Activated CD4-positive, alpha-beta T cell treated with anti-CD3 and anti-CD28 coated beads, Interleukin-2, amount 50 U/mL, for 16 hours (primary cell): ENCODE measurements at regions not wholly inside any gene's neighbourhood (a gene's known extent, or its start where the extent isn't known, plus 50 kb on each side); places are given as distances from the start of the nearest gene placed in this dataset.

Experiments
- DNase-seq: peaks from one replicate; pipeline ENCODE4 v3.0.0-alpha.2; 2020

DNA sequence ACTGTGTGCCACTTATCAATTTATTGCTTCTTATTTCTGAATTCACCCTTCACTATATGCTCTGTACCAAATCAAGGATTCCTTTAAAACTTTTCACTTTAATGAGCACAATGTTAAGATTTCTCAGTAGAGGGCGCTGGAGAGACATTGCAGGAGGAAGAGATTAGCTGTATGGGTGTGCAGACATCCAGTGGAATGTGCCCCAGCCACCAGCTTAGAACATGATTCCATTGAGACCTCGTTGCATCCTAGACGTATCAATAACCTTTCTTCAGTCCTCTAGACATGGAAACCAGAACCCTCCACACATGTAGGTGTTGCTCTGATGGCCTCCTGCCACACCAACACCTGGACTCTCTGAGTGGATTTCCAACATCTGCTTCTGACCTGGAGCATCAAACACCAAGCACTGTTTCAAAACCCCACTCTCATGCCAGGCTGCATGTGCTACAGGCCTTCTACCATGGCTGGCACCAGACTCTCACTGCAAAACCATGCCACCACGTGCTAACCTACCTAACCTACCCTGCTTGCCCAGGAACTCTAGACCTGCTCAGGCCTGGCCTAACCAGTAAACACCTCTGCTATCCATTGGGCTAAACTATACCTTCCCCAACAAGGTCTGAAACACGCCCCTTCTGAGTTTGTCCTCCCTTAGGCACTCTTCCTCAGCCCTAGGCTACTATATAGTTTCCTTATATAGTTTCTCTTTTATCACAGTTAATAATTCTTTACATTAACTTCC is 633.2 kb upstream of the PKDCC start:
- peak; percentile 23 for DNase-seq

DNA sequence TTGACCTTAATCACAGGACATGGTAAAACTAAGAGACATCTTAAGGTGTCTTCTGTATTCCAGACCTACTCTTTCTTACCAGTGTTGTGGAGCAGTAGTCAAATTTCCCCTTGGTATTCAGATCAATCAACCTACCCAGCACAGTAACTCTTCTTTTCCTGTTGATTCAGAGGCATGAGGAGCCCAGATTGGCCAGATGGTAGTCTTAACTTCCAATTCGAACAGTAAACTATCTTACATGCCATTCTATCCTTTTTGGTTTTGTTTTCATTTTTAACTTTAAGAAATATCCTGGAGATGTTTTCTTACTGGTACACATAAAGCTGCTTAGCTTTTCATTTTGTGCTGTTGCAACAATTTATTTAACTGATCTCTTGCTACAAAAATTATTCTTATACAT is 630.3 kb upstream of the PKDCC start:
- DNase-seq: no peak

DNA sequence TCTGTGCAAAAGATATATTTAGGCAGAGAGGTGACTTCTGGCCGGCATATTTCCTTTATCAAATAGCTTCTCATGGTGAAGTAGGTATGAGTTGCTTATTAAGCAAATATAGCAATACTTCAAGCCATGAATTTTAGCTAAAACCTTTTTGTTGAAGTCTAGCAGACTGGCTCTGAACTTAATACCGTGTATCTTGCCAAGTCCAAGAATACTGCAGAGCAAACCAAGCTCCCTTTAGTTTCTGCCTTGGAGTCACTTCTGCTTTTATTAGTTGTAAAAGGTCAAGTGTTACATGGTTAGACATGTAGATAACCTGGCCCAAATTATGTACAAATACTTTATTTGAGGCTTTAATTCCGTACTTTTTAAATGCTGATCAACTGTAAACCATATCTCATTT is 627.6 kb upstream of the PKDCC start:
- DNase-seq: no peak

DNA sequence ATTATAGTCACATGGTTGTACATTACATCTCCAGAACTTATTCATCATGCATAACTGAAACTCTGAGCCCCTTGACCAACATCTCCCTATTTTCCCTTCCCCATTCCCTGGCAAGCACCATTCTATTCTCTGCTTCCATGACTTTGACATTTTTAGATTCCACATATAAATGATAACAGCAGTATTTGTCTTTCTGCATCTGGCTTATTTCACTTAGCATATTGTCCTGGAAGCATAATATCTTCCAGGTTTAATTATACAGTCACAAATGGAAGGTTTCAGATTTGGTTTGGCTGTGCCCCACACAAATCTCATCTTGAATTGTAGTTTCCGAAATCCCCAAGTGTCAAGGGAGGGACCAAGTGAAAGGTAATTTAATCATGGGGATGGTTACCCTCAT is 626.9 kb upstream of the PKDCC start:
- no peak for DNase-seq

DNA sequence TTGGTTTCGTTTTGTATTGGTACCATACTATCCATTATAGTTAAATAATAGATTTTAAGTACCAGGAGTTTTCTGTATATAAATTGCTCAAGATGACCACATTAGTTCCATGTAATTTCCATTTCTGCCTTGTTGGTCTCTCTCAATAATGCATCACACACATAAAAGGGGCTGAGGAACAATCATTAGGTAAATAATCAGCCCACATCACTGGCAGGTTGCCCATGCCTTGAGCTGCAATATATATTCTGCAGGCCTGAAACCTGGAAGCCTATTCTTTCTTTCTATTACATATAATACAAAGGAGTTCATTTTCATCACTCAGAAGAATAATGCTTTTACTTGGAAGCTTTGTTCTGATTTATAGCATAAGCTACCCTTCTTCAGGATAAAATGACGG is 616.1 kb upstream of the PKDCC start:
- no peak for DNase-seq

DNA sequence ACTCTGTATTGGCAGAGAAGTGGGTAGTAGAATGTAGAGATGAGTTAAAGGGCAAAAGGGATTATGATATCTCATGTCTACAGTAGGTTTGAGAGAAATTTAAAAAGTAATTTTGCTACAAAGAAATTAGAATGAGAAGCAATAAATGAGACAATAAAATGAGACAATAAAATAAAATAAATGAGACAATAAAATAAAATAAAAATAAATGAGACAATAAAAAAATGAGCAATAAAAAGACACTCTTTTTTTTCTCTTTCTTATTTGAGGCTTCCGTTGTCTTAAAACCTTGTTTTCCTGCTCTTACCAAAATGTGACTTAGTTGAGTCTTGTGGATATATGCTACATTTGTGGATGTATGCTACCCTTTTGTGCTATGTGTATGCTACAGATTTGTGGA is 615.4 kb upstream of the PKDCC start:
- no peak for DNase-seq

DNA sequence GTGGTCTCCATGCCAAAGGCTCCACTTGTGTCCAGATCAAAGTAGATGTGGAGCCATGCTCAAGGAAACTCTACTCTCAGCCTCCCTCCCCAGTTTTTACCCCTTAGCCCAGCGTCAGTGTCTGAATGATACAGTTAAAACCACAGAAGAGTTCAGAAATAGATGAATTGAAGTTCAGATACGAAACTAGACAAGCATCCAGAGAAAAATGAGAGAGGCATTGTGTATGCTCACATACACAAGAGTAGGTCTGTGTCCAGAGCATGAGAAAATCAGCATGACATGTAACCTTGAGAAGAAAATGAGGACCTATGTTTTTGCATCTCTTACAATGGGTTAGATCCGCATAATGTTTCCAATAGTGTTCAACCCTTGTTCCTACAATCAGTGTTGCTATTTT is 612.8 kb upstream of the PKDCC start:
- DNase-seq: no peak

DNA sequence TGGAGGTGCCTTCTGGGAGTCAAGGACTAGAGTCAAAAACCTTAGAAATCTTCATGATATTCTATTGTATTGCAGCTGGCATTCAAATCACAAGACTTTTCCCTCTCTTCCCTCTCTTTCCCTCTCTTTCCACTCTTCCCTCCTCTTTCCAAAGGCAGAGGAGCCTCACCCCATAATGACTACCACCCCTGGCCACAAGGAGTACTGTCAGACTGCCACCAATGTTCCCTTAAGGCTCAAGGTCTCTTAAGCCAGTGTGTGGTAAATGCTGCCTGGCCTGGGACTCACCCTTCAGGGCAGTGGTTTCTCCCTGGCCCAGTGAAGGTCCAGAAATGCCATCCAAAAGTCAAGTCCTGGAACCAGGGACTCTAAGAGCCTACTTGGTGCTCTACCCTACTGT is 605.9 kb upstream of the PKDCC start:
- DNase-seq: no peak

DNA sequence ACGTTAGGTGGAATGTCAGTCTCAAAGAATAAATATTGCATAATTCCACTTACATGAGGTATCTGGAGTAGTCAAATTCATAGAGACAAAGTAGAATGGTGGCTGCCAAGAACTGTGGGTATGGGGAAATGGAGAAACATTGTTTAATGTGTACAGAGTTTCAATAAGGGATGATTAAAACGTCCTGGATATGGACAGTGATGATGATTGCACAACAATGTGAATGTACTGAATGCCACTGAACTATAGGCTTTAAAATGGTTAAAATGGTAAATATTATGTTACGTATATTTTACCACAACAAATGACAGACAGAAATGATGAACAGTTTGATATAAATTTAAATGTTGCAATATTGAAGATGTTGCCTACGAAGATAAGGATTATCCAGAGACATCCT is 602.0 kb upstream of the PKDCC start:
- DNase-seq: no peak

DNA sequence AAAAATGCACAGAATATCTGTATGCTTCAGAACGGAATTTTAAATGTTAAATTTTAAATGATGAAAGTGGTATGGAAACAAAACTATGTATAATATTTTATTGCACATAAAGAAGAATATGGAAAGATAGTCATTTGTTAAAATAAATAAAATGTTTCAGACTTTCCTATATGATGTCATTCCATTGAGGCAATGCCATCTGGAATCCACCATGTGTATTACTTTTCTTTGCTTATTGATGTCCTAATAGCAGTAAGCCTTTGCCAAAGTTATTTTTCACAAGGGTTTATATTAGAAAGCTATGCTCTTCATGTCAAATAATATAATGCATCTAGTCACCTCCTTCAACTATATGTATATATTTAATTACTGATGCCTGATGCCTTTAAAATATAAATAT is 601.6 kb upstream of the PKDCC start:
- DNase-seq: no peak

DNA sequence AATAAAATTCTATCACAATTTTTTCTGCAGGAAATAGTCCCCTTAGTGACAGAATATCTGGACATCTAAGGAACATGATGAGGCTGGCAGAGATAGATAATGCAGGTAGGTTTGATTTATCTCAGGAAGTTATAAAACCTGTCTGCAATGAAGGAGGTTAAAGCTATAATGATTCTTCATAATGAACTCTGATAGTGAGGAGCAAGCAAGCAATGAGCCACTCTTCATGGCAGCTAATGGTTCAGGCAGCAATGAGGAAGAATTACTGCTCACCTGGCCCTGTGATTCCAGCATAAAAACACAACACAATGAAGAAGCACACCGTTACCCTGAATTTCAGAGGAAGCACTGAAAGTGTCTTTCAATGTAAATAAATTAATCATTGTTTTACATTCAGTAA is 599.6 kb upstream of the PKDCC start:
- no peak for DNase-seq

DNA sequence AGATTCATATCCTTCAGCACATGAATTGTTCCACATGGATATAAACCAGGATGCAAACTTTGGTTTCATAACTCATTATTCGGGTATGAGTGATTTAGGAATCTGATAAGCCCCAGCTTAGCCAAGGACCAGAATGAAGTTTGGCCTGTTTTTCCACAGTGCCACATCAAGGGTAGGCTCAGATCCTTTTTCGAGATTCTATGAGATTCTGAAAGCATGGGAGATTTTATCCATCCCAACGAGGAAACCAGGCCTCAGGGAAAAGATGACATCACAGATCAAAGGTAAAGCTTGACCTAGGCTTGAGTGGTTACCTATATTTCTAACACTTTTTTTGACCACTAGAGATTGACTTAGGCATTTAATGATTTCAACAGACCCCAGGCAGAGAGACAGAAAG is 590.8 kb upstream of the PKDCC start:
- DNase-seq: no peak

DNA sequence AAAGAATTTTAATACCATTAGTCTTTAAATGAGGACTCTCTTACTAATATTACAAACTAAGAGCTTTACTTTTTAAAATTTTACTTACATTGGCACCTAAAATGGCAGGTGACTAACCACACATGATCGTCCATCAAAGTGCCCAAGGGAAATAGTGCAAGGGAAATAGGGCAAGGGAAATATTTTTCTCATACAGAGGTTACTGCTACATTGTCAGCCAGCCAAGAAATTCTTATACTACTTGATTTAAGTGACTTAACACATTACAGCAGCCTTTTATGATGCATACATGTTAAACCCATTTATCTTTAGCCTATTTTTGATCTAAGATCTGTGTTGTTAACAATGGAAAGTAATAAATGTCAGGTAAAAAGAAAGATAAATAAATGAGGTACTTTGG is 587.2 kb upstream of the PKDCC start:
- no peak for DNase-seq

DNA sequence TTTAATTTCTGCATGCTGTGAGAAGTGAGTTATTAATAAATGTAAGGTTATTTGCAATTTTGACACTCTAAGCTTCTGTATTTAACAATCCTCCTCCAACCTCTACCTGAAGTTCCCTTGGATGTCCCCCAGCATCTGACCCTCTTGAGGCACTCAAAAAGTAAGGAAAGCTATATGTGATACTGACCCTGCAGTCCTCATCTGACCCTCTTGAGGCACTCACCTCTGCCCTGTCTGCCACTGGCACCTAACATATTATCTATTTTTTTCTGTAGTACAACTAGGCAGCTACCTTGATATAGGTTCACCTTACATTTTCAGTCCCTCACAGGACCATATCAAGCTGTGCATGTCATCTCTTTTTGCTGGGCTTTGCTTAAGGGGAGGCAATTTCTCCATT is 583.4 kb upstream of the PKDCC start:
- no peak for DNase-seq

DNA sequence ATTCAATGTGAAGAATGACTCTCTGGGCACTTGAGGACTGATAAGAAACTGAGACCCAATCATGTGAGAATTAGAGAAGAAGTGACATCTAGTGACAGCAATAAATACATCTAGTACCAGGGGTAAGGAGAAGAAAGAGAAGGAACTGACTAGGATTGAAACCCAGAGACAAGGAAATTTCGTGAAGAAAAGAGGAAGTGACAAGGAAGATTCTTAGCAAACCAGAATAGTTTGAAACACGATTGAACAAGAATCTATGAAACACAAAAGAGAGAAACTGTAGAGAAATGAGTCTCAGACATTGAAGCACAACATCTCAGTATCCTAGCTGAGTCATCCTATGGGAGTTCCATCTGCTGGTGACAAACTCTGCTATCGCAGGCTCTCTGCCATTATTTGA is 571.9 kb upstream of the PKDCC start:
- DNase-seq: no peak

DNA sequence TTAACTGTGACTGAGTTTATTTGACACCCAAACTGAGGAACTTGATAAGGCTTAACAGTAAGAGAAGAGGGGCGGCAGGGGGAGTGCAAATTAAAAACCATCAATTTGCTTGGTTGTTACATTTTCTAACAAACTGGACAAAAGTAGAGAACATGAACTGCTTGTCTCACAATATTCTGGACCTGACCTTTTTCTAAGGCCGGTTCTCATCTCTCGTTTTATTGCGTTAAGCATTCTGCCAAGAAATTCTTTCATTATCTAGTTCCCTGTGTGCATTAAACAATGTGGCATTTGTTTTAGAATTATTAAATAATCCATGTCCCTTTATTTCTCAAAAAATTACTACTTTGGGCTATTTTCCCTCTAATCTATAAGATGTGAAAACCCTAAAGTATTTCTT is 565.2 kb upstream of the PKDCC start:
- no peak for DNase-seq

DNA sequence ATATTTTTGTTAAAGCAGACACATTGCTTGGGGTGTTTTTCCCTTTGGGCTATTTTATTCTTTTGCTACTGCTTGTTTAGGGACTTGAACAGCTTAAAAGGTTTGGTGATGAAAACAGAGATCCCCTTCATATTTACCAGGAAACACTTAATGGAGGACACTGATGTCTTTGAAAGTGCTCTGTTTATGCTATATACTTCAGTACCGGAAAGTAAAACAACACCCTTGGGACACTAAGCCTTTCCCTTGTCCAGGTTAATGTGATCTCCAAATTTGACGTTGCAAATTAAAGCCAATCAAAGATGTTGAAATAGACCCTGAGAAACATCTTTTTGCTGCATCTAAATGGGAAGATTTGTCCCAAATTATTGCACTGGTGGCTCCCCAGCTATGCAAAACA is 564.6 kb upstream of the PKDCC start:
- no peak for DNase-seq

DNA sequence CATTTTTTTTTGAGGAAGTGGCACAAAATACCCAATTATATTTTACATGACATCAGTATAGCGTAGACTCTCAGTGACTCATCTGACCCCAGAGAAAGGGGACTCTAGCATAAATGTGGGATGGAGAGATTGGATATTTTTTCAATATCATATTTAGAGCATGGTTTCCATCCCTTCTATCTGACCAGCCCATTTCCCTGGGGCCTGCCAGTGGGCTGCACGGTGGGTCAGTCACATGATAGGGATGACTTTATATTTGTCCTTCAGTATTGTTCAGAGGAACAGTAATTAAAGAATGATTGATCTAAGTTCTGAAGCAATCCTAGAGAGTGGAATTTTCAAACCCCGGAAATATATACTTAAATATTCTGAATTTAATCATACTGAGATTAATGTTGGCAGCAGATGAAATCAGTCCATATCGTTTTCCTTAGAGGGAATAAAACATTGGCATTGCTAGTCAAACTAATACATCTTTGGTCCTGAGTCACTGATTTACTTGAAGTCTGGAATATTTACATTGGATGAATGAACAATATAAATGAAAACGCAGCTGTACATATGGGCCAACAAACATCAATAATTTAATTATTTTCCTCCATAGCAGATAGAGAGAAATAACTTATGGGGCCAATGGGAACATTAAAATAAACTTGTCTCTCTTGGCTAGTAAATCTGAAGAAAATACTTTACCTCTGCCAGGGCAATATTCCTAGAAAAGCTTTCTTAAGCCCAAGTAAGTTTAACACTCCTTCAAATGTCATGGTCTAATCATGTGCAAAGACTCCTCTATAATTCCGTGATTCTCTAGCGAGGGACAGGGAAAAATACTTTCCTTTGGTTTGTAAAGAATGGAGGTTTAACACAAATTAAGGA is 563.6 kb upstream of the PKDCC start:
- DNase-seq: no peak

DNA sequence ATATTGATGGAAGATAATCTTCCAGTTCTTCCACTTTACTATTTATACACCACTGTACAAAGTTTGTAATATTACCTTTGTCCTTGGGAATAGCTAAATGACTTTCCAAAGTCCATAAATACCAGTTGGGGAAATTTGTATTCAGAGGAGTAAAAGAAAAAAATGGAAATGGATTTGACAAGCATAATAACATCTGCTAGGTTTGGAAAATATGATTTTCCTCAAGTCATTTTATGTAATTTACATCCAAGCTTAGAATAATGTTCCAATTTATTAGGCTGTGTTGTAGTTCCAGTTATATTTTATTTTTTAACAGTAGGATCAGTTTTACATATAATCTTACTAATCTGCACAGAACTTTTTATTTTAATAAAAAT is 563.0 kb upstream of the PKDCC start:
- DNase-seq: no peak

DNA sequence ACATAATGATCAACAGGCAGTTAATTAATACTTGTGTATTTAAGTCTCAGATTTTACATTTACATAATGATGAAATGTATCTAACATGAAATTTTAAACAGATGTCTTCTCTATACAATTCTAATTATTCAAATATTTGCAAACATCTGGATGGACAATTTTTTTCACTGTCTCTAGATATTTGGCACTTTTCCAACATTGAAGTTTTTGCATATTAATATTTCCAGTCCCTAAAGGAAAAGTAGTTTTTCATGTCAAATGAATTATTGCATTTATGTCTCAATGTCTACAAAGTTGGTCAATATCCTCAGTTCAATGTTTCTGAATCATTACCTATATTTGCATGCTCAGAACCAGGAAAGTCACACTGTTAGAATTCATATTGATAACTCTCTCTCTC is 560.9 kb upstream of the PKDCC start:
- DNase-seq: no peak

DNA sequence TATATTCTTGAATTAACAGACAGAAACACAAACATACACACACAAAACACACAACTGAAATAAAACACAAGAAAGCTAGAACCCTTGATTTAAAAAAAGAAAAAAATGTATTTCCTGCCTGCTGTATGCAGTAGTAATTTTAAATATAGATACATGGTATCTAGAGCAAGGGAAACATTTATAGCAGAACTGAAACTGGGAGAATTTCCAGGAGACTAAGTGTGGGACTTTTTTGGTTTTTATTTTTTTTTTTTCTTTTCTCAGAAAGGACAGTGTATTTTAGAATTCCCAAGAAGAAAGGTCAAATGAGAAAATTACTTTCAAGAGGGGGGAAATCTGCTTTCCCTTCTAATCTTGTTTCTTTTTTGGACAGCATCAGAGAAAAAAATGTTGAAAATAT is 558.9 kb upstream of the PKDCC start:
- no peak for DNase-seq

DNA sequence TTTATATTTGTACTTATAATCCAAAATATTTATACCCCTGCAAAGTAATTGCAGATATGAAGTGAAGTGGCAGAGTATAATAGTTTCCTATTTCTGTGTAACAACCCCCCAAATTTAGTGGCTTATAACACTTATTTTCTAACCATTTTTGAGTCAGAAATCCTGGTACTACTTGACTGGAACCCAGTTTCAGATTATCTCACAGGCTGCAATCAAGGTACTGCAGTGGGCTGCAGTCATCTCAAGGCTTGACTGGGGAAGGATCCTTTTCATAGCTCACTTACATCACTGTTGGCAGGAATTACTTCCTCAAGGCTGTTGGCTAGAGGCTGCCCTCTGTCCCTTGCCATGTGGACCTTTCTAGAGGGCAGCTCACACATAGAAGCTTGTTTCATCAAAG is 558.2 kb upstream of the PKDCC start:
- no peak for DNase-seq

DNA sequence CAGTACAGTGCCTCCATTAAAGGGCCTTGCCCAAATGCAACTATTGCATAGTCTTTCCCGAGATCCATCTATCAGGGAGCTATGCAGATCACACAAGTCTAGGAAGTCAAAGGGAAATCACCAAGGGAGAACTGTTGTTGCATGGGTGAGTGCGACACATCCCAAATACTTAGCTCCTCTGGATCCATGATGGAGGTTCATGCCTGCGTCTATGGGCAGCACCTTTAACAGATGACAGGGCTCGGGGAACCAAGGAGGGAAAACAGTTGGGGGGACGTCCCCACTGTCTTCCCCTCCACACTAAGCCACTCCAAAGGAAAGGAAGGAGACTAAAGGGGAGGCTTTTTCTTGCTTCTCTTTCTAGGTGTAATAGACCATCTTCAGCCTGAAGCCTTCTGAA is 552.8 kb upstream of the PKDCC start:
- peak; percentile 1 for DNase-seq

DNA sequence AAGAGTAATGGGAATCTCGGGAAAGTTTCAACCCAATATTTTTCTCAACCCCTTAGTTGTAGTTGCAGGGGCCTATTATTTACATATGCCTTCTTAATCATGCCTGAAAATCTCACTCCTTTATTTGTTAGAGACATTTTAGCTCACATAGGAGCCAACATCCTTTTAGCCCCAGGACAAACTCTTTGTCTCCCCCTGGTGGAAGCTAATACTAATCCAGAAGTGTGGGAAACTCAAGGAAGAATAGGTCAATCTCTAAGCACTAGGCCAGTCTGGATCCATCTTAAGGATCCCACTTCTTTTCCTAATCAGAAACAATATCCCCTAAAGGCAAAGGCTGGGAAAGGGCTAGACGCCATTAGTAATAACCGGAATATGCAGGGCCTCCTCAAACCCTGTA is 550.9 kb upstream of the PKDCC start:
- no peak for DNase-seq

DNA sequence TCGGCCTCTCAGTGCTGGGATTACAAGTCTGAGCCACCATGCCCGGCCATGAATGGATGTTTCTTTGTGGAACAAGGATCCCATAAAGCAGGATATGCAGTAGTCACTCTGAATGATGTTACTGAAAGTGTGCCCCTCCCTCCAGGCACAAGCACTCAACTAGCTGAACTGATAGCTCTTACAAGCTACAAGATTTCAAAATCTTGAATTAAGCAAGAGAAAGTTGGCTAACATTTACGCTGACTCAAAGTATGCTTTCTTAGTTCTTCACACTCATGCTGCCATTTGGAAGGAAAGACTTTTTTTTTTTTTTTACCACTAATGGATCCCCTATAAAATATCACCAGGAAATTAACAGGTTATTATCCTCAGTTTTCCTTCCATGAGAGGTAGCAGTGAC is 549.0 kb upstream of the PKDCC start:
- DNase-seq: no peak
